NCI-H82 treated with DMSO at 0.1 percent for 48 hours (cell line): ENCODE measurements at regions not wholly inside any gene's neighbourhood (a gene's known extent, or its start where the extent isn't known, plus 50 kb on each side); places are given as distances from the start of the nearest gene placed in this dataset.

Experiments
- DNase-seq: peaks from one replicate; lab custom pipeline; 2025; ENCODE audit not compliant: unreplicated experiment; lab: John Stamatoyannopoulos, UW

DNA sequence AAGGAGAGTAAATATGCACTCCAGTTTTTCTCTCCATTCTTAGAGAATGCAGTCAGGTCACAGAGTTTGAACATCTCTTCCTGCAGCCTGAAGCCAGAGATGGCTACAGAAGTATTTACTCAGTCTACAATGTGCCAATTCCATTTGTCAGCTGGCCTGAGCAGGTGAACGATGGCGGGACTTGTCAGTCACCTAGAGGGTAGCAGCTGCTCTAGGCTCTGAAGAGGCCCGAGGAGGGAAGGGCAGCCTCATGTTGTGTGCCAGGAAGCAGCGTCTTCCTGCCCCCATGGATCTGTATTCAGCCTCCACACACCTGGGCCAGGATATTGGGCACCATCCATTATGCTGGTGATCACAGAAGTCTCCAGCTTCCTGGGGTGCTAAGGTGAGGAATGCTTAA lies 316.7 kb upstream of the CHAC2 start:
- no peak for DNase-seq

DNA sequence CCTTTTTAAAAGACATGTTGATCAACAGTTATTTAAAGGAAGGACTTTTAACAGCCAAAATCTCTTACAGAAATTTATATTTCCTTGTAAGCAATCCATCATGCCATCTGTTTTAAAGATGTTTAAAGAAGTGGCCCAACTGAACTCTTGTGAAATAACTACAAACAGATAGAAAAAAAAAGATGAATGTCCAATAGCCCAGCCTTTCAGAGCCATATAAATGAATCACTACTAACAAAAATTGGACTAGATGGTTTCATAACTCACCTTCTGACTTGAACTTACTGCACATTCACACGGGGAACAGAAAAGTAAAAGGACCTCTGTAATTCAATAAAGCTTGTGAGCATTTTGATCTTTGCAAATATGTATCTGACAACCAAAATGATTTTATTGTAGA lies 319.0 kb upstream of the CHAC2 start:
- no peak for DNase-seq

DNA sequence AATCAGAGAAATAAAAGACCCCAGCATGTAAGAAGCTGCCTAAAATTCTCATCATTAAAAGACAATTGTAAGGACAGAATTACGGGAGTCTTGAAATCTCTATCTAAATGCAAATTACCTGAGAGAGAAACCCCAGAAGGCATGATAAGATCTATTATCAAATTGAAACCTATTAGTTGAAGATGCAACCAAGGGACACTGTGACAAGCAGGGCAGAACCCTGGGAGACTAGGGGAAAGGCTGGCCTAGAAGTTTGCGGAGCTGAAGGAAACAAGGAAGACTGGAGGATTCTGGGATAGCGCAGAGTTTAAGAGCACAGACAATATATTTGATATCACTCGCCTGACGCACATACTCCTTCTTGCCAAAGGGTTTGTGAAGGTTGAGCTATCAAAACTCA lies 319.5 kb upstream of the CHAC2 start:
- DNase-seq = no peak

DNA sequence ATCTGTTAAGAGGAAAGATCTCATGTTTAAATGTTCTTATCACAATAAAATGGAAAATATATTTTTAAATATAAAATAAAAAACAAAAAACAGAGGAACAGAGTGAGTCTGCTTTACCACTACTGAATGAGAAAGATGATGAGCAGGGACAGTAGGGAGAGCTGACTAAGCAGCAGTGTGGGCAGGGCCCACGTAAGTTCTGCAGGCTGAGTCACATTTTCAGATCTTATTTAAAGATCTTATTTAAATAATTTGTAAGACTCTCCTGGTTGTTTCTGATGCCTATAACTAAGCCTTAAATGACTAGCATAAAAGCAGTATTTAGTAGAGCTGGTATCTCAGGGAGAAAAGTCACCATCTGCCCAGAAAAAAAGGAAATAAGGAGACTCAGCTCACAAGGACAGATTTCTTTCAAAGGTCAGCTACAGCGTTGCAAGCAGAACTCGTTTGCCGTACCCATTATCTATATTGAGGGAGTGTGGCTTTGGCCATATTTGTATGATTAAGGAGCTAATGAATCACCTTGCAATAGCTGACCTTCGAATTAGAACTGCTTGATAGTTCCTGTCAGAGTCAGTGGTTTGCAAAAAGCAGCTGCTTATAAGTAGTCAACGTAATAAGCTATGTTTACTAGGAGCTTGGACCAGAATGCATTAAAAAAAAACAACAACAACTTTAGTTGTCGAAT lies 322.1 kb upstream of the CHAC2 start:
- no peak for DNase-seq

DNA sequence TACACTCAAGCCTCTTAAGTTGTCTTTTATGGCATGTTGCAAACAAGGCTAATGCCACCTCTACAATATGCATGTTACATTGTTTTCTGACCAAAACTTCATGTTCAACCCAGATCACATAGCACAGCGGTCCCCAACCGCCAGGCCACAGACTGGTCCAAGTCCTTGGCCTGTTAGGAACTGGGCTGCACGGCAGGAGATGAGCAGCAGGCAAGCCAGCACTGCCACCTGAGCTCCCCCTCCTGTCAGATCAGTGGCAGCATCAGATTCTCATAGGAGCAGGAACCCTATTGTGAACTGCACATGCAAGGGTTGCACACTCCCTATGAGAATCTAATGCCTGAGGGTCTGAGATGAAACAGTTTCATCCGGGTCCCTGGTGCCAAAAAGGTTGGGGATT lies 324.8 kb upstream of the CHAC2 start:
- no peak for DNase-seq

DNA sequence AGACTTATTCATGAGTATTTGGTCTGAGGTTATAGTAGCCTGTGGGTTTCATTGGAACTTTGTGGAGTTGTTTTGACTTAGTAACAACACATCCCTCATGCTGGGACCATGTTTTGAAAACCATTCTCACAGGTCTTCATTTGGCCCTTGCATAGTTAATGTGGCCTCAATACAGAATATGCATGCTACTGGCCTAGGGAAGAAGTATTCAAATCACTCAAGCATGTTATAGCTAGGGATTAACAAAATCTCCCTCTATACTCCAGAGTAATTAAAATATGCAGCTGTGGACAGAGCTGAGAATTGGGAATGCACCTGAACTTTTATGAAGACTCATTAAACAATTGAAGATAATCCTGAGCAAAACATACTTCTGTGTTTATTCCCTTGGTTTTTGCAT lies 325.5 kb upstream of the CHAC2 start:
- no peak for DNase-seq

DNA sequence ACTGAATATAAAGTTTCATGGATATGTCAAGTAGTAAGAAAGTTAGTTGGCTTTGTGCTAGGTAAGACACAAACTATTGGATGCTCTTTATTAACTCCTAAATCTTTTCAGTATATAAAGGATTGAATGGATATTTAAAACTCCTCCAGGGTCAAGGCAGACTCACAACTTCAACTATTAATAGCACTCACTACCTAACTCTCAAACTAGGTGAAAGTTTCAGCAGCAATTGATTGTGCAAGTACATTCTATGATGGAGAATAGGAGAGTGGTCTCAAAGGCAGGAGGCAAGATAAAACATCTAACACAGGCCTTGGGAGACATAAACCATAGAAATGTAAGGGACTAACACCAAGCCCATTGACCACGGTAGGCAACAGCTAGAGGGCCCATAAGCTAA lies 328.9 kb upstream of the CHAC2 start:
- no peak for DNase-seq

DNA sequence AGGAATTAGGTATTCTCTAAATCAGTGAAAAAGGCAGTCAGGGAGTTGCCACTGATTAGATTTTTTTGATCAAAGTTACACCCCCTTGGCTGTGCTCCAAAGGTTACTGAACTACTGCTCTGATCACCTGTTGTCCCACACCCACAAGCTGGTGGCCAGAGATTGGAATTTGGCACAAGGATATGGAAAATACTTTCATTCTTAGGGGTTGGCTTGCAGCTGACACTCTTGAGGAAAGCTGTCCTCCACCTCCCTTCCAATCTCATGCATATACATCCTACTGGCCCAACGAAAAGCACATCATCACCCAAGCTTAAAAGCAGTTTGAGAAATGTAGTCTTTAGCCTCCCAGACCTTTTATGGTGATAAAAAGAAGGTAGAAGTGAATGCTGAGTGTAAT lies 329.5 kb upstream of the CHAC2 start:
- no peak for DNase-seq

DNA sequence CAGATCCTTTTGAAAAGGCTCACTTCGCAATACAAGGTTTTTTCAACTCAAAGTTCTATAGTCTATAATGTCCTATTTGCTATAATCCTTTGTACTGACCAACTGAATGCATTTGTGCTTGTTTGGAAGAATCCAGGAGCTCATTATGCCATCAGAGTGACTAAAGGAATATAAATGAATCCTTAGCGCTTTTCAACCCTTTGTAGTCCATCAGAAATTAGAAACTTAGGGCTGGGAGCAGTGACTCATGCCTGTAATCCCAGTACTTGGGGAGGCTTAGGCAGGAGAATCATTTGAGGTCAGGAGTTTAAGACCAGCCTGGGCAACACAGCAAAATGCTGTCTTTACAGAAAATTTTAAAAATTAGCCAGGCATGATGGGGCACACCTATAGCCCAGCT lies 330.2 kb upstream of the CHAC2 start:
- DNase-seq = no peak

DNA sequence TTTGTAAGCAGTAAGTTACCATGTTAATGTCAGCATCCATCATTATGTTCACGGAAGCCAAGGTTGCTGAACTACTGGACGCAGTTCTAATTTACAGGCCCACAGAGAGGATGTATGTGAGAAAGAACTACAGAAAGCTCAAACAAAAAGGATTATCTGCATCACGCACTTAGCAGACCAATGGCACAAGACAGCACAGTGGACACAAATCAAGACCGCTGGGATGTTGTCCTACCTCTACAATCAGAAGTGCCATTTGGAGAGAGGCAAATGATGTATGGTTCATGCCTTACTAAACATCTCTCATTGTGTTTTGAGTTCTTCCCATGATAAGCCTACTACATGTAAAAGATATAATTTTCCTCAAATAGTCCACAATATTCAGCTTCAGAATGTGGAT lies 330.7 kb upstream of the CHAC2 start:
- DNase-seq = no peak

DNA sequence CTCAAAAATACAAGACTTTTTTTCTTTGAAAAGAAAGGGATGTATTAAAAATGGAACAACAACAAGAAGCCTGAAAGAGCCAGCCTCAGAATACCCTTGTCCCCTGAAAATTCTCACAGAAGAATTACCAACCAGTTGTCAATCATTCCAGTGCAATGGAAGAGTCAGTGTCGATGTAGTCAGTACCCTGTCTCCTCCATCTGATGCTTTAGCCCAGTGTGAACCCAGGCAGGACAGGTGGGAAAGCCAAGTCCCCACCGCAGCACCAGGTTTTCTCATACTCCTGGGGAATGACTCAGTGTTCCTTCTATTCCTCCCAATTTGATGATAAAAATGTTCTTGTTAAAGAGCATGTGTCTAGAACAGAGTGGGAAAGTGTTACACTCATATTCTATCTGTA lies 332.0 kb upstream of the CHAC2 start:
- DNase-seq = no peak

DNA sequence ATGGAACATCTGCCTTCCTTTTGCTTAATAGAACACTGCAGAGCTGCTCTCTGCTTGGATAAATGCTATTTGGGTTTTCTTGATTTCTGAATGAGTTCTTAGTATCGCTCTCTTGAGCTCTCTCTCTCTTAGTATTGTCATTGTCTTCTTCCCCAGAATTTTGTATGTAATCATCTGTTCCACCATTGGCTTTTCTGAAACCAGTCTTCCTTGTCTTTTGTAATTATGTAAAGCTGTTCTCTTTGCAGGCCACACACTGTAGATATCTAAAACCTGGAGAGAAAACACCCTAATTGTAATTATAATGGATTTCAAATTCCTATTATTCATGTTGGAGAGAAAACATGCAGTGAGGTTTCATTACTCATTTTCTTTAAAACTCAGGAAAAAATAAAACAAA lies 333.1 kb upstream of the CHAC2 start:
- DNase-seq = no peak

DNA sequence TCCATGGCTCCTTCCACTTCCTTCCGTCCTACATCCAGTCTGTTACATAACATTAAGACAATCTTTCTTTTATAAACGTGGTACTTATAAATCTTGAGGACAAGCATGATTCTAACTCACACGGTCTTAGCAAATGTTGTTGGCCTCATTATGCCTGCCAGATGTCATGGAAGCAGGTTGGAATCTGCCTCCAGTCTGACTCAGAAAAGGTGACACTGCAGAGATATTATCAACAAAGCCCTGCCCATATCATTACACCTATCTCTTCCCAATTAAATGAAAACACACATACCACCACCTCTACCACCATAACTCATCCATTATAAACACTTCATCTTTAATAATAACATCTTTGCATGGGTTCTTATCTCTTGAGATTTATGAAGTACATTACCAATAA lies 334.7 kb upstream of the CHAC2 start:
- no peak for DNase-seq

DNA sequence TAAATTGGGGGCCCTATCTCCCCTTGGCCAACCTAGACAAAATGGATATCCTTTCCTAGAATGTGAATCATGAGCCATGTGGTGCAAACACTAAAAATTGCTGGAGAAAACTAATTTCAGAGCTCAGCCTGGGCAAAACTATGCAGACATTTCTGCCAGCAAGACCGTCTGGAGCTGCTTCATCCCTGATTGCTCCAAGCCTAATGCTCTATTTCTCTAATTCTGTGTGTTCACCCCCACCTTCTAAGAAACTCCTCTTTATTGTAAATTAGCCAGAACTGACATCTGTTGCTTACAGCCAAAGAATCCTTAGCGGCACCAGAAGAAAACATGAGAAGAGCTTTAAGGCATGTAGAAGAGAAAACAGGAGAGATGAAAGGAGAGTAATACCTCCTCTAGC lies 337.7 kb upstream of the CHAC2 start:
- DNase-seq = no peak

DNA sequence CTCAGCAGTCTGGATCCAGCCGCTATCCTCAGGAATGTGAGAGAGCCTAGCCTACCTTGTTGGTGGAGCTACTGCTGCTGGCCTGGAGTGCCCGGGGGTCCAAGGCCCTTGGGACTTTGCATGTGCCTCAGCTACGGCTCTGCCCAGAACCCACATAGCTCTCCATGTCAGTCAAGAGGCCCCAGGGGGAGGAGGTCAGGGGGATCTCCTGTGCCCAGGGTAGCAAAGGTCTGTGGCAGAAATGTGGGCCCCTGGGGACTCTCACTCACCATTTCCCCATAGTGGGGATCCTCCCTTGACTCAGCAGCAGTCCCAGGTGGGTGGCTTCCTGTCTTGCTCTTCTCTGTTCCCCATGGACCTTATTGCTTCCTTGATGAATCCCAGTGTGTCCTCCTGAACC lies 342.7 kb upstream of the CHAC2 start:
- DNase-seq = no peak

DNA sequence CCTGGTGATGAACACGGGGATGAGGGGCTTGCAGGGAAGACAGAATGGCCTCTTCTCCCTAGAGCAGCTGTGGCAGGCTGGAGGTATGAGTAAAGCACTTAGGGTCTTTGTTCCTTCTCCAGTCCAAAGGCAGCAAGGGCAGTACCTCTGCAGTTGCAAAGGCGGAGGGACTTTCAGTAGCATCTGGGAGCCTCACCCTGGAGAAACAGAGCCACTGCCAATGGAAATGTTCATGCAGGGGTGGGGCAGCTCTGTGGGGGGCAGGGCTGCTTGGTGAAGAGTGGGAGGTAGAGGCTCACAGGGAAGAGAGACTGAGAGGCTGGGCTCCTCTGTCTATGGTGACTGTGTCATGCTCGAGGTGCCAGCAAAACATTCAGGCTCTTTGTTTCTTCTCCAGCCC lies 344.1 kb upstream of the CHAC2 start:
- no peak for DNase-seq

DNA sequence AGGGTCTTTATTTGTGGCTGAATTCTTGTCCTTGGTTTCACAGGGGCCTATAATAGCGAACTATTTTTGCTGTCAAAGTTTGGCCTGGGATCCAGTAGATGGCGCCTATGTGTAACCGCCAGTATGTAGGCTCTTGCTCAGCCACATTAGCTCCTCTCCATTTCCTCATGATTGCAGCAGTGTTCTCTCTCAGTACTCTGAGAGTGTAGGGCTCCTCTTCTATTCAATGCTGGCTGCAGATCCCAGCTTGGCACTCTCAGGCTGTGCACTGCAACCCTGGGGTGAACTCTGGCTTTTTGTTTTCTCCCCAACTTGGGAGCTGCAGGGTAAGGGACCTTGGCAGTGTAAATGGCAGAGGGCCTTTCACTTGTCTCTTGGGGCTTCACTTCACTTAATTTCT lies 344.6 kb upstream of the CHAC2 start:
- peak; percentile 30 for DNase-seq

DNA sequence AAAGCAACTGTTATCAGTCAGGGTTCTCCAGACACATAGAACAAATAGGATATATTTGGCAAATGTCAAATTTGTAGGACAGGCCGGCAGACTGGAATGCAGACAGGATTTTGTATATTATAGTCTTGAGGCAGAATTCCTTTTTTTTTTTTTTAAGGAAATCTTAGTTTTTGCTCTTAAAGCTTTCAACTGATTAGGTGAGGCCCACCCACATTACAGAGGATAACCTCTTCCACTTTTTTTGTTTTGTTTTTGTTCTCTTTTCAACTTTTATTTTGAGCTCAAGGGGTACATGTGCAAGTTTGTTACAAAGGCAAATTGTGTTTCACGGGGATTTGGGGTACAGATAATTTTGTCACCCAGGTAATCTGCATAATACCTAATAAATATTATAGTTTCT lies 350.2 kb upstream of the CHAC2 start:
- no peak for DNase-seq

DNA sequence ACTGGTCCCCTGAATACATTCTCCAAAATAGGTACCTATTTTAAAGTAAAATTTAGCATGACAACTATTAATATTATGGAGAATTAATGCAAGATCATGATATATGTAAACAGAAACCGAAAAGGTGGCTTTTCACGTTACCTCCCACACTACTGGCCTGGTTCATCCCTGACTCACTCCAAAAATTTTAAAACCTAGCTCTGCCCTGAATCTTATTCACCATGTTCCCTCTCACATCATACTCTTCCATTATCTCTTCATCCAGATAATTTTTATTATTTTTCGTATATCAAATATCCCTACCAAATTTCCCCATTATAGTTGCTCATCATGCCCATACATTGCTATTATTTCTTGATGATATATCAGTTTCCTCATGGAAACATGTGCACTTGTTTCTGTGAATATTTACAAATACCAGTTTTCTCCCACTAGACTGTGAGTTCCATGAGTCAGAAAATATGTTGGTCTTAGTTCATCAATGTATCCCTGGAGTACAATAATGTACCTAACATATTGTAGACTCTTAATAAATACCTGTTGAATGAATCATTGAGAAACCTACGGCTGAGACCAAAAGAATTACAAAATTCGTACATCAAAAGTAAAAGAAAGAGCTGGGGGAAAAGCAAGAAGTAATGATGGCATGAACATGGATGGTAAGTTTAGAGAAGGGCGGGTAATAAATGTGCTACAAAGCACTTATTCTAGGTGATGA lies 360.1 kb upstream of the CHAC2 start:
- DNase-seq = no peak

DNA sequence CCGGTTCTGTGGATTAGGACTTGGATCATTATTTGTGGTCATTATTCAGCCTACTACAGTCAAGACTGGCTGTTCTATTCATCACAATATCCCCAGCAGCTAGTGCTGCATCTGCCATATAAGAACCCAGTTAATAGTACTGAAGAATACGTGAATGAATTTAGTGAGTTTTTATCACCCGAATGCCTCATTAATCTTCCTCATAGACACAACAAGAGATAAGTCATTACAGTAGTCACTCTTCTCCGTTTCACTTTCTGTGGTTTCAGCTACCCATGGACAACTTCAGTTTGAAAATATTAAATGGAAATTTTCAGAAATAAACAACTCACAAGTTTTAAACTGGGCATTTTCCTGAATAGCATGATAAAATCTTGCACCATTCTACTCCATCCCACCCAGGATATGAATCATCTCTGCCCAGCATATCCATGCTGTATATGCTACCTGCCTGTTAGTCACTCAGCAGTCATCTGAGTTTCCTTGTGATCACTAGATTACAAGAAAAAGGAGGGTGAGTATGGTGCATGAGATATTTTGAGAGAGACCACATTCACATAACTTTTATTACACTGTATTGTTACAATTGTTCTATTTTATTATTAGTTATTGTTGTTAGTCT lies 363.7 kb upstream of the CHAC2 start:
- DNase-seq = no peak

DNA sequence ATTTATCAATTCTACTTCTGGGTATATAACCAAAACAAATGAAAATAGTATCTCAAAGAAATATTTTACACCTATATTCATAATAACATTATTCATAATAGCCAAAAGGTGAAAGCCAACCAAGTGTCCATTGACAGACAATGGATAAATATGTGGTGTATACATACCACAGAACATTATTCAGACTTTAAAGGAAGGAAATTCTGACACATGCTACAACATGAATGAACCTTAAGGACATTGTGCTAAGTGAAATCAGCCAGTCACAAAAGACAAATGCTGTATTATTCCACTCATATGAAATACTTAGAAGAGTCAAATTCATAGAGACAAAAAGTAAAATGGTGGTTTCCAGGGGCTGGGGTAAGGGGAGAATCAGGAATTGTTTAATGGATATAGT lies 370.5 kb upstream of the CHAC2 start:
- DNase-seq = no peak

DNA sequence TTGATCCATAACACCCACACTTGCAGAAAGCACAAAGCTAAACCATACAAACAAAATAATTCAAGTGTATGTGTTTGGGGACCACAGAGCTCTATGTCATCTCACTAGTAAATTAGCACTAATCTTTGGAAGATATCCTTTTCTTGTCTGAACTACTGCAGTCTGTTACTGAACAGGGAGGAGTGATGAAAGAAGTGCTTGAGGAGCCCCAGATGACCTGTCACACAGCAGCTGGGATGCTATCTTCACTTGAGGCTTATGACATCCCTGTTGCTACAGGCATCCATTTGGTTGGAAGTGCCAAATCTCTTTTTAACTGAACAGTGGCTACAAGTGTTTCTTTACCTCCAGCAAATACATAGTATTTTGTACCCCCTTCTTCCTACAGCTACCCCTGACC lies 386.3 kb upstream of the CHAC2 start:
- no peak for DNase-seq

DNA sequence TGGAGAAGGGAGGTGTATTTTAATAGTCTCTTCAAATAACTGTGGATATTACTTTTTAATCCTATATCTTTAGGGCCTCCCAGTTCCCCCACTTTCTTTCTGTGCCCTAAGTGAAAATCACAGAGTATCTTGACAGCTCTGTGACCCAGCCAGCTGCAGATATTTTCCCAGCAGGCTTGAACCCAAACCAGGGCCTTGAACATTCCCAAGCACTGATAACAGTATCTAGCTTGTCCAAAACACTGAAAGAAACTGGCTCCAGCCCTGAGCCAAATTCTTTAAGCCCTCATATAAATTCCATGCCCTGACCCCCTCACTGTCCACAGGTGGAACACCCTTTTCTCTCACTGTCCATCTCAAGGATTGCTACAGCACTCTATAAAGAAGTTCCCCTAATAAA lies 388.1 kb upstream of the CHAC2 start:
- DNase-seq = no peak
